HG02840 (cell line): ENCODE measurements at regions not wholly inside any gene's neighbourhood (a gene's known extent, or its start where the extent isn't known, plus 50 kb on each side); places are given as distances from the start of the nearest gene placed in this dataset.
"Not testable (repeated sequence)": the region's sequence is repeated elsewhere in the genome, so short reads cannot be mapped to it uniquely, and the experiment has no call there.

Experiments
- ATAC-seq: cut with Tn5 transposase; IDR thresholded peaks from one replicate; pipeline ENCODE4 v1.9.1; 2021; ENCODE audit warnings: mild to moderate bottlenecking, moderate library complexity, moderate number of reproducible peaks; ENCODE audit not compliant: unreplicated experiment, low FRiP score

DNA sequence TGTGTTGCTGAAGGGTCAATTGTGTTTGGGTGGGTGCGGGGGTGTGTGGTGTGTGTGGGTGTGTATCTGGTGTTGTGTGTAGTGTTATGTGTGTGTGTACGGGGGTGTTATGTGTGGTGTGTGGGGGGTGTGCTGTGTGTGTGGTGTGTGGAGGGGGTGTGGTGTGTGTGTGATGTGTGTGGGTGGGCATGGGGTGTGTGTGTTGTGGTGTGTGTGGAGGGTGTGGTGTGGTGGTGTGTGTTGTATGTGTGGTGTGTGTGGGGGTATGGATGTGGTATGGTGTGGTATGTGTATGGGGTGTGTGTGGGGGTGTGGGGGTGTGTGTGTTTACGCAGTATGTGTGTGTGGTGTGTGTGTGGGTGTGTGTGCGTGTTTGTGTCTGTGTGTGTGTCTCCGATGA is 110.8 kb downstream of the ZNF22 start:
- ATAC-seq = no peak

DNA sequence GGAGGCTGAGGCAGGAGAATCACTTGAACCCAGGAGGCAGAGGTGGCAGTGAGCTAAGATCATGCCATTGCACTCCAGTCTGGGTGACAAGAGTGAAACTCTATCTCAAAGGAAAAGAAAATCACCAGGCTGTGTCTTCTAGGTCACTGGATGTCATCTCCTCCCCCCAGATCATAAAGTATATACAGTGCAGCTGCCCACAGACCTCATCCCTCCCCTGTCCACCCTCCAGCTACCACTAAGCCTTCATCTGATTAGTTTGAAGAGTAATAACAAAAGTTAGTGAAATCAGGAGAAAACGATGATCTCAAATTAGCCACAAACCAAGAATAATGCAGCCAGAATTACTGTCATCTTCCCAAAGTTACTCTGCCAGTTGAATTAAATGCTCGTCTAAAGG is 117.2 kb downstream of the ZNF22 start:
- ATAC-seq = not testable (repeated sequence)

DNA sequence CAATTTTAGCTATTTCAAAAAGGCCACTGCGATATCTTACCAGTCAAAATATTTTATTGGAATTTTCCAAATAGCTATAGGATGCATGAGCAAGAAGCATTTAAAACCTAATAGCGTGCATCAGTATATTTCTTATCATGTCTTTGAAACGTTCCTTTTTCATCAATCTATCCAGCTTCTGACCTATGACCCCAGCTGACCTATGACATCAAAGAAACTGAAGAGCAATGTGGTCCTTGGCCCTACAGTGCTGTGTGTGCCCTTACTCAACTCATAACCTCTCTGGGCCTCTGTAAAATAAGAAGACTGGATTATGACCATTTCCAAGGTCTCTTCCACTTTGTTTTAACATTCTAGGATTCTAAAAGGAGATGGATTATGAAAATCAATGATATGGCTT is 118.2 kb downstream of the ZNF22 start:
- no peak for ATAC-seq

DNA sequence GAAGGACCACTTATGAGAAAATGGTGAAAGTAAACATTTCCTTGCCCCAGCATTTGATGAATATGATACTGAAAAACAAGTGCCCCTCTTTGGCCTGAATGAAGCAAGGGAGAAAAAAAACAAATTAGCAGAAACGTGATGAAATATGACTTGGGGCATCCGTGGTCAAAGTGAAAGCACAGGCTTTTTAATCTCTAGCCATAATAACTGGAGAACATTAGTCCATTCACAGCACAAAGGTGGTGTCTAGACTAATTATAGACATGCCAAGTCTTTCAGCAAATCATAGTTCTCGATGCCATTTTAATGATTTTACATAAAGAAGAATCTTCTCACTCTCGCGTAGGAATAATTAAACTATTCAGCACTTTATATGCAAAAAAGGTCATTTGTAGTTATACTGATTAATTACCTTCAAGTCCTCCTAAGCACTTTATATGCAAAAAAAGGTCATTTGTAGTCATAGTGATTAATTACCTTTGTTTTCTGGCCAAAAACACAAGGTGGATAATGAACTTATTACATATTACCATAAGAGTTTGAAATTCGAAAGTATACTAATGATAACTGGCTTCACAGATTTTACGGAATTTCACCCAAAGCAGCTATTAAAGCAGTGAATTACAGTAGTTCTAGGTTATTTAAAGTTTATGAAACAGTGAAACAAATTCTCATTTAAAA is 121.6 kb downstream of the ZNF22 start:
- ATAC-seq = not testable (repeated sequence)

DNA sequence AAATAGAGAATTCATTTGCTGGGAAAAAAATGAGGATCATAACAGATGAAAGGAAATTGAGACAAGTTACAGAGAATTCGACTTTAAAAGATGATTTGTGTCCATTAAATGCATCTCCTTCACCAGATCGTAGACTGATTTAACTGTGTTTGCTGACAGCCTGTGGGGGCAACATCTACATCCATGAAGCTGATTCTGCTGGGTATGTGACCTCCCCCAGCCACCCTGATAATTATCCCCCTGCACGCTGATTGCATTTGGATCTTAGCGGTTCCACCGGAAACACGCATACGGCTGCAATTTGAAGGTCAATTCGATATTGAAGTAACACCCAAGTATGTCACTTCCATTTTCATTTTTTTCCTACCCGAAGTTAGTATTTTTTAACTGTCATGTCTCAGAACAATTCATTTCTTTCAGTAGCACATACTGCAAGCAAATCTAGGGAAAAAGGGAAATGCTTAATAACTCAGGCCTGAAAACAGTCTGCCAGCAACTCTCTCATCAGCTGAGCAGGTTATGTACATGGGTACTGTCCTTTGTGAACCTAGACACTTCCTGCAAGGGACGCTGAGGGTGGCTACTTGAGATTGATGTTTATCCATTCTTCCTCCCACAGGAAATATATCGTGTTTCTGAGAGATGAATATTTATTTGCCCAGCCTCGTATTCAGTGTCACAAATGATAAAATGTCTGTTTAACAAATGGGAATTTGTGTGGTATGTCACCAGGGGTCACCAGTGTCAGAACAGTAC is 134.9 kb downstream of the ZNF22 start:
- no peak for ATAC-seq

DNA sequence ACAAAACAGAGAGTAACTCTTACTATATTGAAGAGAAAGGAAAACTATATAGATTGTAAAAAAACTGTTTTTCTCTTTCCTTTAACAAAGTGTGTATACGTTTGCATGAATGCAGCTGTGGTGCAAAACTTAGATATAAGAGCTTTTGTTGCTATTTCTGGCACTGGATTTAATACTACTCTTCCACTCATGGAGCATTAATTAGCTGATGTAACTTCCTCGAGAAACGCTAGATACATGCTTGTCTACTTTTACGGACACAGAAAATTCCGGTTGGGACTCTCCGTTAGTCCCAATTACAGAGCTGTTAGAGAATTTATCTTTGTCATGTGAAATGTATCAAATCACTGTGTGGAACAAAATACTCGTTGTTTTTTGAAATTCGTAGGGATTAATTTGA is 135.5 kb downstream of the ZNF22 start:
- ATAC-seq = no peak

DNA sequence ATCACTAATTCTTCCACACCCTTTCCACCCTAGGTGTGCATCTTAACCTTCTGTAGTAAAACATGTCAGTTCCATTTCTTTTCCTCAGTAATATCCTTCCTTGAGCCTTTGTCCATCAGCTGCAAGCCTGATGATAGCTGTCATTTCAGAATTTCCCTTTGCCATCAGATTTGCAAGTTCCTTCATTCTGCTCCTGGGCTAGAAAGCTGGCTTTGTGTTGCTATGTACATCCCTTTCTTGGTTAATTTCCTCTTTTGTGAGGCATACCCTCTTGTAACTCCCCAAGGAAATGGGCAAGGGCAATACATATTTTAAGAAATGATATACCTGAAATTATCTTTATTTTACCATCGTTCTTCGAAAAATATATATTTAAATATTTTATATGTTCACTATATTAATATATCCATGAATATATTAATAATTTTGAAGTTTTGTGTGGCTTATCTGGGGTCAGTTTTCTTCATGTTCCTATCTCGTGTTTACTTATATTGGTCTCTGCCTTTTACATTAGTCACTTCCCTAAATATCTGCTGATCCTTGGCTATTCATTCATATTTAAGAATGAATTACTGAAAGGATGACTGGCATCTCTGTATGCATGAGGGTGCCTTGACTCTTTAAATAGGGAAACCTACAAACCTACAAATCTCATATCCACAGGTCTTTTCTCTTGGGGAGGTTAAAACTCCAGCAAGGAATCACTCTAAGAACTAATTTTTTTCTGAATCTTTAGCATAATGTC is 143.8 kb downstream of the ZNF22 start:
- ATAC-seq = no peak

DNA sequence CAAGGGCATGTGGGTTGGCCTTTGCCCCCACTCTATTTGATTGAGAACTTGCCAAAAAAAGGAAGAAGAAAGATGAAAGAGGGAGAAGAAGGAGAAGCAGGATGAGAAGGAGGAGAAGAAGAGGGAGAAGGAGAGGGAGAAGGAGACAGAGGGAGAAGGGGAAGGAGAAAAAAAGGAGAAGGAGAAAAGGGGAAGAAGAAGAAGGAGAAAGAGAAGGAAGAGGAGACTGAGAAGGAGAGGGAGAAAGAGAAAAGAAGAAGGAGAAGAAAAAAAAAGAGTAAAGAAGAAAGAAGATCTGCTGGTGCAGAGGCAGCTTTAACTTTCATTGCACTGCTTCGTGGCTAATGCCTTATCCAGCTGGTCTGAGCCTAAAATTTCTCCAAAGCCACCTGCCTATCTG is 144.4 kb downstream of the ZNF22 start:
- not testable (repeated sequence) for ATAC-seq

DNA sequence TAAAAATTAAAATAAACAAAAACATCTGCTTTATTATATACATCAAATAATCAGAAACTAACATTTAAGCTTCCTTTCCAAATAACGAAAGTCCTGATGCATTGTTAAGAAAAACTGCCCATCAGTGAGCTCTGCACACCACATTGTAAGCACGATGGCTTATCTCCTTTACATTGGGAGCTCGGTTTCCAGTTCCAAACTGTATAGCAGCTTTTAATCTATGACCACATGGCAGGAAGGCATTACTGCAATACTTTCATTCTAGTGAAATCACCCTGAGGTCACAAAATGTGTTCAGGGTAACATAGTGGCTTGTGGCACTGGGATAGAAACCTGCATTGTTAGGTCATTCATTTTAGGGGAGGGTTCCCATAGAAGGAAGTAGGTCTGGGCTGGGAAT is 146.3 kb downstream of the ZNF22 start:
- no peak for ATAC-seq

DNA sequence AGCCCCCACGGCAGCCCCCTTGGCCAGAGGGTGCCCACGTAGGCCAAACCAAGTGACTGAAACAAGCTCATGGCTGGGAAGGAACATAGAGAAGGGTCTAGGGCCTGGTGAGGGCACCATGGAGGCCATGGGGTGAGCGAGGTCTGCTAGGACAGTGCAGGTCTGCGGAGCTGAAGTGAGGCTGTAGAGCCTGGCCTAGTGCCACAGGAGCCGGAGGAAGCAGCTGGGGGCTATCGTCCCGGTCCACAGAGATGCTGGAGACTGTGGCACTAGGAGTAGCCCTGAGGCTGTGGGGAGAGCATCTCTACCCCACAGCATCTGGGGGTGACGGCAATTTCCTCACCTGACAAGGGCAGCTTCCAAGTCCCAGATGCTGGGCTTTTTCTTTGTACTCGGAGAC is 150.3 kb downstream of the ZNF22 start:
- no peak for ATAC-seq

DNA sequence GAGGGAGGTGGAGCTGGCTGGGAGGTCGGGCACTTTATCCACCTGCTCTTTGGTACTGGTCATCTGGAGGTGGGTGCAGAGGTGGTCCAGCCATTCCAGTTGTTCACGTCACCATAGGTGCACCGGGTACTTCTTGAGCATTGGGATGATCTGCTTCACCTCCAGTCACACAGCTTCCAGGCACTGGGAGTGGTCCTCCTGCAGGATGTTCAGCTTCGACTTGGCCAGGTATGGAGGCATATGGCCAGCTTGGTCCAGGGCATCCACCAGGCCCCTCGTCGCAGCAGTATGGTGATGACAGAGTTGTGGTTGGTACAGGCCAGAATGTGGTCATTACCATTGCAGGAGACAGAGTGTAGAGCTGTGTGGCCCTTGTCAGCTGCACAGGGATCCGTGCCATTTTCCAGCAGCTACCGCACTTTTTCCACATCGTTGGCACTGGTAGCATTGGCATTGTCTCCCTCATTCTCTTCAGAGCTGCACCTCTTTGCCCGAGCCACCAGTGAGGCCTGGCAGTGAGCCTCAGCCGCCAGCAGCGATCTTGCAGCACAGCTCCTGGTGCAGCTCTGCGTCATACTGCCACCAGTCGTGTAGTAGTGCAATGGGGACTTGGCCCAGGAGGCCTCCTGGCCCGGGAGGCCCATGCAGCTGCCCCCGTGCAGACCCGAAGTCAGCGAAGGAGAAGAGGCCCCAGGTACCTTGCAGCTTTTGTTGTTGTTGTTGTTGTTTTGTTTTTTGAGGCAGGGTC is 150.9 kb downstream of the ZNF22 start:
- no peak for ATAC-seq

DNA sequence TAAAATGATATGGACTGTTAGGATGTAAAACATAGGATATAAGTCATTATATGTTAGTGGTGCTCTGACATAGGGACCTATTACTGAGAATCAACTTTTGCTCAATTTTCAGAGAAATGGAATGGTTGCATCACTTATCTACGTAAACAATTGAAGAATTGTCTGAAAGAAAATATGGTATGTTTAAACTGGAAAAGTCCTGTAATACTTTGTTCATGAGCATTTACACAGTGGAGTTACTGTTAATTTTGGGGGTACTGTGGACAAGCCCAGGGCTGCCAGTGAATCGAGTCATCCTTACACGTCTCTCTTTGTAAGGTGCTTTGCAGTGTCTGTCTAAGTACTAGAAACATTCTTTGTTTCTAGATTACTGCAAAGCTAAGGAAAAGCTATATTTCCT is 152.0 kb downstream of the ZNF22 start:
- ATAC-seq = no peak

DNA sequence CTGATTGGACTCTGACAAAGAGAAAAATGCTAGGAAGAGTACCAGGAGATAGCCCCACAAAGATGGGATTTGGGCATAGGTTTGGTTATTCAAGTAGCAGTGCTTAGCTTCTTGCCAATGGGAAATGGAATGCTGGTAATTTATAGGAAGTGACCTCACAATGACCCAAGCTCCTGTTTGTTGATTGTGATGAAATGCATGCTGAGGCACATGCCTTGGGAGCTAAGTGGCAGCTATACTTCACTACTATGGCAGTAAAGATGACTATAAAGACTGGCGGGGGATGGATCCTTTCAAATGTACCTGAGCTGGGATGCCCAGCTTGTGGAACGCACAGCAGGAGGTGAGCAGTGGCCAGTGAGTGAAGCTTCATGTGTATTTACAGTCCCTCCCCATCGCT is 153.8 kb downstream of the ZNF22 start:
- ATAC-seq = no peak

DNA sequence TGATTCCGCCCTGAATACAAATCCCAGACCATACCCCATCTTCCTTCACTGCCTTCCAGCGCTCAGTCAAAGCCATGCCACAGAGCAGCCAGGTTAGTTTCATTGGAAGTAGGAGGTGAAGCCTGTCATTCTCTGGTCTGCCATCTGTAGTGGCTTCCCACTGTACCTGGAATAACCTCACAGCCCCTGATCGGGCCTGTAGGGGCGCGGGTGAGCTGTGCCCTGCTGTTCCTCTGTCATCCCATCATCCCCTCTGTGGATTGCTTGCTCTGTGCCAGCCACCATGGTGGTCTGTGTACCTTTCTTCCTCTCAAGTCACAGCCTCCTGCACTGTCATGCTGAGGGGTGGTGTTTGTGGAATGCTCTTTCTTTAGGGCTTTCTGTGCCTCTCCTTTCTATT is 155.1 kb downstream of the ZNF22 start:
- no peak for ATAC-seq

DNA sequence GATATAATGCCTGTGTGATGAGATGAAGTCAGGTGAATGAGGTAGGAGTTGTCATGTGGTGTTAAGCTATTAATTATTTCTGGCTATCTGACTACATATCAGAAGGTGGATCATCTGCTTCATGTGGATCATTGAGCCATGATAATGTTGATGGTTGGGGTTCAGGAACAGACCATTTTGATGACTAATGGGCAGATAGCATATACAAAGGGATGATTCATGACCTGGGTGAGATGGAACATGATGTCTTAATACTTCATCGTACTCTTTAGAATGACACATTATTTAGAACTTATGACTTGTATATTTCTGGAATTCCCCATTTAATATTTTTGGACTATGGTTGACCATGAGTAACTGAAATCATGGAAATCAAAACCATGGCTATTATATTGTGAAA is 155.1 kb downstream of the OR13A1 start:
- ATAC-seq = no peak

DNA sequence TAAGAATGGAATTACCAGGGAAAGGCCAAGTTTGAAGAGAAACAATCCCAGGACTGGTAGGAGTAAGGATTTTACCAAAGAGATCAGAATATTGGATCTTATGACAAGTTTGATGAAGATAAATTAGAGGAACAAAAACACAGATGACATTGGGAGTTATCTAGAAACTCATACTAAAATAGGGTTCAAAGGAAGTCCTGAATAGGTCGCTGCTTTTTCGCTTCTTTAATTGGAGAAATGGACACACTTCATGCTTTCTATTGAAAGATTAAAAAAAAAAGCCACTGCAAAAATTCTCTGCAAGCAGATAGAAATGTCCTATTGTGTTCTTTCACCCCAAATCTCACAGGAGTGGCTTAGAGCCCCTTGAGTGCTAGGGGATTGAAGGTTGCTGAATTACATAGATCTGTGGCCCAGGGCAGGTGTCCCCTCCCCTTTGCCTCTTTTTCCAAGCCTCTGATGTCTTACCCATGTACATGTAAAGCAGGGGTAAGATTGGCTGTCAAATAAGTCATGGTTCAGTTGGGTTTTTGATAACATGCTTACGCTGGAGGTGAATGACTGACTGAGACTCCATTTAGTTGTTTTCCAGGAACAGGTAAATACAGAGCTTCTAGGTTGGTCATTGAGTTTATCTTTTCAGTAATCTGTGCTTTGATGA is 152.0 kb downstream of the OR13A1 start:
- no peak for ATAC-seq

DNA sequence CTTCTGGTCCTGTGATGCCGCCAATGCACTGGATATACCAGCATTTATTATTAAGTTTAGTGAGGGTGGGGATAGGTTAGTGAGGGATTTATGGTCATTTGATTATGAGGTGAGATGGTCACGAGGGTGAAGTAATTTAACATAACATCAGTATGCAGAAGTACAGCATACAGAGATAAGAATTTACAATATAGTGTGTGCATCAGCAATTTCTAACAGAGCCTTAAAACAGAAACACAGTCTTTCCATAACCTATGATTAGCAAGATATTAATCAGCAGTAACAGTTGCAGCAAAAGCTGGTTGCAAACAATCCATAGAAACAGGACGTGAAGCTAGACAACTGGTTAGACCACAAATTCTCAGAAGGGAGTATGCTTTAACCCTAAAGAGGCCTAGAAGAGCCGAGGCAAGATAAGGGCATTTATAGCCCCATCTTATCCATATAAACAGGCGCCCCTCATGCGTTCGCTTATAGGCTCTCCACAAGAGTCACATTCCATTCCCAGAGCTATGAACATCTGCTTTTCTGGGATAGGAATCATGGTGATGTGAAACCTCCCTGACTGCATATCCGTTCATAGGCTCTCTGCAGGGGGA is 139.8 kb downstream of the OR13A1 start:
- ATAC-seq = not testable (repeated sequence)

DNA sequence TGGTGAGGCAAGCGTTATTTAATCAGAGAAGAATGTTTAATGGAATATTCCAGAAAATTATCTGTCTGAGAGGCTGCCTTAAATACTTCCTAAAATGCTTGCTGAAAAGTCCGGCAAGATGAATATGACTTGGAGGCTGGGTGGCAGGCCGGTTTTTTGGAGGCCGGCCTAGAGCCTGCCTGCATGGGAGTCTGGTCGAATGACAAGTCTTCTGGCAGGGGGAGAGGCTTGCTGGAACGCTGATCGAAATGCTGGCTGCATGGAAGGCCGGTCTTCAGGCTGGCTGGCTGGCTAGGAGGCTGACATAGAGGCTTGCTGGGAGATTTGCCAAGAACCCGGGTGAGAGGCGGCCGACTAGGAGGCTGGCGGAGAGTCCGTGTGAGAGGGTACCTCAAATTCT is 135.7 kb downstream of the OR13A1 start:
- ATAC-seq = no peak

DNA sequence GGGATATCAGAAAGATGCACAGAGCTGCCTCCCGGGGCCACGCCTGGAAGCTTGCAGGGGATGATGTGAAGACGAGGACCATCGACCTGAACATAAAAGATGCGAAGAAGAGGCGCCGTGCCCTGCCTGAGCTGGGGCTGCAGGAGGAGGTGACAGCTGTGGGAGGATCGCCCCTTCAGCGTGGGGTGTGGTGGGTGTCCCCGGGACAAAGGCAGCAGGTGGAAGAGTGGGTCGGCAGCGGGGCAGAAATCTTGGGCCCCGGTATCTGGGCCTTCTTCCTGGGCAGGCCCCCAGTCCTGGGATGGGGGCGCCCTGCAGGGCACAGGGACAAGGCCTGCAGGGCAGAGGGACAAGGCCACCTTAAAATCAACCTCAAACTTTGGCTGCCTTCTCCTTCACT is 134.9 kb downstream of the OR13A1 start:
- no peak for ATAC-seq
